Neural cell (in vitro differentiated cells): ENCODE measurements at regions not wholly inside any gene's neighbourhood (a gene's known extent, or its start where the extent isn't known, plus 50 kb on each side); places are given as distances from the start of the nearest gene placed in this dataset.

Experiments
- H2AFZ ChIP-seq: fragments of 200-600, 300-800 bp; sonication (generic), shearing (Covaris generic); 2 replicates; pipeline ENCODE4 v1.6.0; 2014; ENCODE audit warnings: low read depth, mild to moderate bottlenecking, antibody characterized with exemption, low read length, moderate library complexity
- H3F3A ChIP-seq: fragments of 200-600 bp; shearing (Covaris generic); 2 replicates; pipeline ENCODE4 v1.6.1; 2016; ENCODE audit warnings: mild to moderate bottlenecking, moderate library complexity, mixed read lengths, antibody characterized with exemption, low read length; ENCODE audit not compliant: insufficient read depth, poor library complexity, severe bottlenecking
- H3K27ac ChIP-seq: fragments of 200-600, 300-800 bp; sonication (generic), shearing (Covaris generic); 2 replicates; pipeline ENCODE4 v1.5.1; 2014; ENCODE audit warnings: mild to moderate bottlenecking, low read length, moderate library complexity
- H3K27me3 ChIP-seq: fragments of 300-800, 200-600 bp; sonication (generic), shearing (Covaris generic); 2 replicates; pipeline ENCODE4 v1.6.0; 2014; ENCODE audit warnings: mild to moderate bottlenecking, low read depth, low read length, moderate library complexity; ENCODE audit not compliant: insufficient read depth
- H3K36me3 ChIP-seq: fragments of 300-800, 200-600 bp; sonication (generic), shearing (Covaris generic); 2 replicates; pipeline ENCODE4 v1.5.1; 2014; ENCODE audit warnings: mild to moderate bottlenecking, antibody characterized with exemption, low read length, moderate library complexity; ENCODE audit not compliant: insufficient read depth
- H3K4me2 ChIP-seq: fragments of 300-800, 200-600 bp; sonication (generic), shearing (Covaris generic); 2 replicates; pipeline ENCODE4 v1.6.0; 2014; ENCODE audit warnings: mild to moderate bottlenecking, low read length
- H3K4me3 ChIP-seq: fragments of 300-800, 200-600 bp; sonication (generic), shearing (Covaris generic); 2 replicates; pipeline ENCODE4 v1.5.1; 2014; ENCODE audit warnings: mild to moderate bottlenecking, low read length, moderate library complexity
- H3K79me2 ChIP-seq: fragments of 200-600 bp; shearing (Covaris generic); replicated peaks from 2 replicates; pipeline ENCODE4 v1.6.0; 2014; ENCODE audit warnings: mild to moderate bottlenecking, low read length, moderate library complexity; ENCODE audit not compliant: insufficient read depth
- H3K9ac ChIP-seq: fragments of 300-800, 200-600 bp; sonication (generic), shearing (Covaris generic); 2 replicates; pipeline ENCODE4 v1.6.1; 2016; ENCODE audit warnings: mild to moderate bottlenecking, low read length, mixed read lengths
- H3K9me2 ChIP-seq: fragments of 200-600 bp; shearing (Covaris generic); 2 replicates; pipeline ENCODE4 v1.6.1; 2016; ENCODE audit warnings: mild to moderate bottlenecking, low read length, mixed read lengths; ENCODE audit not compliant: insufficient read depth
- H3K9me3 ChIP-seq: fragments of 200-600, 300-800 bp; sonication (generic), shearing (Covaris generic); 2 replicates; pipeline ENCODE4 v1.6.1; 2016; ENCODE audit warnings: mild to moderate bottlenecking, mixed run types, low read length, moderate library complexity, mixed read lengths
- H4K20me1 ChIP-seq: fragments of 200-600 bp; shearing (Covaris generic); 2 replicates; pipeline ENCODE4 v1.6.1; 2016; ENCODE audit warnings: mild to moderate bottlenecking, mixed run types; ENCODE audit not compliant: insufficient read depth
- CTCF ChIP-seq: fragments of 450-650 bp; IDR thresholded peaks from 2 replicates; pipeline ENCODE4 v1.5.1; 2014; ENCODE audit warnings: antibody characterized with exemption, mild to moderate bottlenecking, moderate library complexity; ENCODE audit not compliant: poor library complexity, severe bottlenecking
- EP300 ChIP-seq: fragments of 450-650 bp; conservative IDR thresholded peaks from 2 replicates; pipeline ENCODE4 v1.6.1; 2014; ENCODE audit warnings: antibody characterized with exemption, mild to moderate bottlenecking, moderate library complexity; ENCODE audit not compliant: poor library complexity, severe bottlenecking
- EZH2 ChIP-seq: fragments of 200-600, 300-800 bp; shearing (Covaris generic), sonication (generic); IDR thresholded peaks from 2 replicates; pipeline ENCODE4 v1.6.1; 2014; ENCODE audit warnings: antibody characterized with exemption, low read length, borderline replicate concordance, mild to moderate bottlenecking; ENCODE audit not compliant: insufficient read depth, poor library complexity, severe bottlenecking
- MXI1 ChIP-seq: fragments of 450-650 bp; conservative IDR thresholded peaks from 2 replicates; pipeline ENCODE4 v1.6.1; 2014; ENCODE audit warnings: antibody characterized with exemption, mild to moderate bottlenecking; ENCODE audit not compliant: poor library complexity, severe bottlenecking
- POLR2AphosphoS5 ChIP-seq: IDR thresholded peaks from 2 replicates; pipeline ENCODE4 v1.6.1; 2012
- RAD21 ChIP-seq: fragments of 450-650 bp; conservative IDR thresholded peaks from 2 replicates; pipeline ENCODE4 v1.6.1; 2014; ENCODE audit warnings: antibody characterized with exemption, mild to moderate bottlenecking, moderate library complexity
- REST ChIP-seq: IDR thresholded peaks from 2 replicates; pipeline ENCODE4 v1.6.1; 2012; ENCODE audit warnings: borderline replicate concordance
- SMC3 ChIP-seq: fragments of 450-650 bp; conservative IDR thresholded peaks from 2 replicates; pipeline ENCODE4 v1.6.1; 2014; ENCODE audit warnings: antibody characterized with exemption, mild to moderate bottlenecking, moderate library complexity; ENCODE audit not compliant: poor library complexity
- TAF1 ChIP-seq: IDR thresholded peaks from 2 replicates; pipeline ENCODE4 v1.6.1; 2012; ENCODE audit warnings: low read depth

- Histone ChIP-seq H3K9me3 (no peaks in the 10 kb centered on the region), H3K4me2 (no peak overlapping the region), H3K27ac (no peak overlapping the region), H4K20me1 (no peaks in the 10 kb centered on the region), H3K36me3 (no peaks in the 10 kb centered on the region), H3K9ac (no peak overlapping the region), H3F3A (no peaks in the 10 kb centered on the region), H3K27me3 (no peaks in the 10 kb centered on the region), H3K4me3 (no peak overlapping the region), H3K79me2 (no peaks in the 10 kb centered on the region), H3K9me2 (no peaks in the 10 kb centered on the region), H2AFZ (no peak overlapping the region)
- TF ChIP-seq EZH2, result no peak
- TF ChIP-seq TAF1, result no peak
- no peak for TF ChIP-seq SMC3
- no peak for TF ChIP-seq POLR2AphosphoS5
- no peak for TF ChIP-seq MXI1
- no peak for TF ChIP-seq CTCF
- TF ChIP-seq REST, result no peak
- TF ChIP-seq RAD21, result no peak
- TF ChIP-seq EP300, result no peak
These were observed 580.4 kb upstream of the ZEB2 start for GRCh38 chr2:145100301-145100700.

GRCh38 chr2:145096582-145096981 lies 576.7 kb upstream of the ZEB2 start:
- TF ChIP-seq POLR2AphosphoS5 (no peak), EZH2 (no peak), CTCF (no peak), TAF1 (no peak), RAD21 (no peak), SMC3 (no peak)
- no peaks in the 10 kb centered on the region for H3K27me3 ChIP-seq
- H3K9me3 ChIP-seq, result no peaks in the 10 kb centered on the region
- H3K36me3 ChIP-seq, result no peaks in the 10 kb centered on the region
- no peaks in the 10 kb centered on the region for H3K9me2 ChIP-seq
- no peaks in the 10 kb centered on the region for H3F3A ChIP-seq
- H2AFZ ChIP-seq, result no peak overlapping the region
- H4K20me1 ChIP-seq, result no peaks in the 10 kb centered on the region
- no peak overlapping the region for H3K27ac ChIP-seq
- no peaks in the 10 kb centered on the region for H3K79me2 ChIP-seq
- H3K4me2 ChIP-seq, result no peak overlapping the region
- no peak overlapping the region for H3K4me3 ChIP-seq
- H3K9ac ChIP-seq, result no peak overlapping the region
